RWPE1 (cell line): ENCODE measurements at regions not wholly inside any gene's neighbourhood (a gene's known extent, or its start where the extent isn't known, plus 50 kb on each side); places are given as distances from the start of the nearest gene placed in this dataset.

ENCODE experiments used
- CTCF ChIA-PET: fragments of 350-600 bp; sonication (Branson Sonifier 250); formaldehyde crosslinking; extraction: SDS; loops from one replicate; lab custom pipeline; 2021; lab: Yijun Ruan, JAX
- POLR2A ChIA-PET: fragments of 400-600 bp; formaldehyde crosslinking; extraction: SDS; loops from one replicate; lab custom pipeline; 2020; ENCODE audit warnings: antibody characterized with exemption; ENCODE audit not compliant: low non-redundant PET; lab: Yijun Ruan, JAX
- DNase-seq: peaks from one replicate; pipeline ENCODE4 v3.0.0; 2012; ENCODE audit warnings: low spot score
- H3K27ac ChIP-seq: fragments of 450-650 bp; 2 replicates; pipeline ENCODE4 v1.5.1; 2017
- TF ChIP-seq, protein P1 (sequence below): fragments of 450-650 bp; conservative IDR thresholded peaks from 2 replicates; pipeline ENCODE4 v1.5.1; 2017; ENCODE audit warnings: low read depth, mild to moderate bottlenecking

DNA sequence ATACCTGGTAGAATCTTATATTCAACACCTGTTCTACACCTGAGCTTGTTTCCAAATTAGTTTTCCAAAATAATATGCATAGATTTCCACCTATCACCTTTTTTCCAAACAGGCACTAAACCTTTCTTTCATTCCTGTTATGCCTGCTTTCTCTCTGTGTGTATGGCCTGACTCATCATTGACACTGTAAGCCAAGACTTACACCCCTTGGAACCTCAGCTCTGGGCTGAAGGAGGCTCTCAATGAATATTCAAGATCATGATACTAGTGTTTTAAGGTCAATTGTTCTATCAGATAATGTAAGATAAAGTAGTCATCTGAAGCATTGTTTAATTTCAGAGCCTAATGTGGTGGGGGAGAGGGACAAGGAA, 1193.3 kb downstream of the FLRT2 start:
- ChIA-PET CTCF (no interaction called here), POLR2A (no interaction called here)
- TF ChIP-seq, protein P1, sequence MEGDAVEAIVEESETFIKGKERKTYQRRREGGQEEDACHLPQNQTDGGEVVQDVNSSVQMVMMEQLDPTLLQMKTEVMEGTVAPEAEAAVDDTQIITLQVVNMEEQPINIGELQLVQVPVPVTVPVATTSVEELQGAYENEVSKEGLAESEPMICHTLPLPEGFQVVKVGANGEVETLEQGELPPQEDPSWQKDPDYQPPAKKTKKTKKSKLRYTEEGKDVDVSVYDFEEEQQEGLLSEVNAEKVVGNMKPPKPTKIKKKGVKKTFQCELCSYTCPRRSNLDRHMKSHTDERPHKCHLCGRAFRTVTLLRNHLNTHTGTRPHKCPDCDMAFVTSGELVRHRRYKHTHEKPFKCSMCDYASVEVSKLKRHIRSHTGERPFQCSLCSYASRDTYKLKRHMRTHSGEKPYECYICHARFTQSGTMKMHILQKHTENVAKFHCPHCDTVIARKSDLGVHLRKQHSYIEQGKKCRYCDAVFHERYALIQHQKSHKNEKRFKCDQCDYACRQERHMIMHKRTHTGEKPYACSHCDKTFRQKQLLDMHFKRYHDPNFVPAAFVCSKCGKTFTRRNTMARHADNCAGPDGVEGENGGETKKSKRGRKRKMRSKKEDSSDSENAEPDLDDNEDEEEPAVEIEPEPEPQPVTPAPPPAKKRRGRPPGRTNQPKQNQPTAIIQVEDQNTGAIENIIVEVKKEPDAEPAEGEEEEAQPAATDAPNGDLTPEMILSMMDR: no peak
- no peak for DNase-seq
- H3K27ac ChIP-seq: no peak overlapping the region

- no peak overlapping the region for H3K27ac ChIP-seq
- TF ChIP-seq, protein P1: no peak
- ChIA-PET CTCF (no interaction called here), POLR2A (no interaction called here)
- no peak for DNase-seq
Measured at GRCh38 chr14:86722612-86723253, 1192.8 kb downstream of the FLRT2 start.

GRCh38 chr14:86714575-86714974, 1184.6 kb downstream of the FLRT2 start:
- TF ChIP-seq, protein P1: no peak
- no peak overlapping the region for H3K27ac ChIP-seq
- ChIA-PET POLR2A (no interaction called here), CTCF (no interaction called here)
- DNase-seq: no peak

DNA sequence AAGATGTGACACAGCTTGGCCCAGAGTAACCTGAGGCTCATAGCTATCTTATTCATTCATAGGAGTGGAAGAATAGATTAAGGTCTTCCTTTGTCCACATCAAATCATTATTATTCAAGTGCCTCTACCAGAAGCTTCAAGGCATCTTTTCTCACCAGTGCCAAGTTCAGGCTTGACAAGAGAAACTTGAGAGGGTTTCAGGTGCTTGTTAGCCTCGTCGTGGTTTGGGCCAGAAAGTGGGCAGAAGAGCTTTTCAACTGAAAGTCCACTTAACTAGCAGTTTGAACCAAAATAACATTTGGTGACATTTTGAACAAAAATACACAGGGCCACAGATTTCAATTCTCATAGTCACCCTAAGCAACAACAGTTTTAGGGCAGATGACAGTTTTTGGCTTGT, 1184.2 kb downstream of the FLRT2 start:
- no peak for DNase-seq
- CTCF ChIA-PET: no interaction called here
- H3K27ac ChIP-seq: no peak overlapping the region
- TF ChIP-seq, protein P1: no peak
- POLR2A ChIA-PET: no interaction called here

GRCh38 chr14:86712727-86713126, 1182.8 kb downstream of the FLRT2 start:
- H3K27ac ChIP-seq: no peak overlapping the region
- DNase-seq: no peak

DNA sequence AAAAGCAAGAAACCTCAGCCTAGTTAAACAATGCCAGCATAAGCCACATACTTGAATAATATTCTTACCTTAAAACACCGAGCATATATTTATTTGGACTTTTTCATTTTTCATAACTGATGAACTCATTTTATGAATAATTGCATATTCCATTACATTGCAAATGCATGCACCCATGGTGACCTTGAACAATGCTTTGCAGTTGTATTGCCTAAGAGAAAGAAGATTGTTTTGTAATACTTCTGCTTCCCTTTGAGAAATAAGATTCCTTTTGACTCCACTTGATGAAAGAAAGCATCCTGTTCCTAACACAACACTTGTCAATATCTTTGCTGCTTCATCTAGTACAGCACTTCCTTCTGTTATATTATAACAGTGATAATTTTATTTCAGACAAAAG, 1182.2 kb downstream of the FLRT2 start:
- CTCF ChIA-PET: no interaction called here
- POLR2A ChIA-PET: no interaction called here
- TF ChIP-seq, protein P1: no peak
- no peak overlapping the region for H3K27ac ChIP-seq
- DNase-seq: no peak

More at GRCh38 chr14:86712727-86713126, 1182.8 kb downstream of the FLRT2 start:
- CTCF ChIA-PET: no interaction called here
- TF ChIP-seq, protein P1: no peak
- POLR2A ChIA-PET: no interaction called here
